GM10266 (cell line): ENCODE measurements at regions not wholly inside any gene's neighbourhood (a gene's known extent, or its start where the extent isn't known, plus 50 kb on each side); places are given as distances from the start of the nearest gene placed in this dataset.

Source experiments
- DNase-seq: peaks from one replicate; pipeline ENCODE4 v3.0.0; 2012; ENCODE audit errors: extremely low spot score
- CTCF ChIP-seq: IDR thresholded peaks from 2 replicates; pipeline ENCODE4 v1.5.1; 2012; ENCODE audit warnings: mild to moderate bottlenecking, low read depth; ENCODE audit not compliant: control insufficient read depth, insufficient read depth; ENCODE audit errors: missing control alignments

GRCh38 chr3:81043009-81043408 lies 718.4 kb downstream of the GBE1 start:
- no peak for TF ChIP-seq CTCF
- no peak for DNase-seq

DNA sequence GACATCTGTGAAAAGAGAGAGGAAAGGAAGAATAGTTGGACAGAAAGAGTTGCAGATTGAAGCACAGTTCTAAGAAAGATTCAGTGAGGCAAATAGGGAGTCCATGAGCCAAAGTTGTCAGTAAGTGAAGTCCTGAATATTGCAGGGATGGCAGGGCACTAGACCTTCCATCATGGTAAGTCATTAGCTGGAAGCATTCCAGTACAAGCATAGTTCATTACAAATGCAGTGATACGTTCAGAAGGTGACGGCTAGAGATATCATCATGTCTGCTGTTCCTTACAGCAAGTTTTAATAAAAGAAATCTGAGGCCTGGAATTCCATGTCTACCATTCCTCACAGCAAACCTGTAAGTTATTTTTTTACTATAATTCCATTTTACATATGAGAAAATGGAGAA lies 720.1 kb downstream of the GBE1 start:
- TF ChIP-seq CTCF, result no peak
- no peak for DNase-seq

DNA sequence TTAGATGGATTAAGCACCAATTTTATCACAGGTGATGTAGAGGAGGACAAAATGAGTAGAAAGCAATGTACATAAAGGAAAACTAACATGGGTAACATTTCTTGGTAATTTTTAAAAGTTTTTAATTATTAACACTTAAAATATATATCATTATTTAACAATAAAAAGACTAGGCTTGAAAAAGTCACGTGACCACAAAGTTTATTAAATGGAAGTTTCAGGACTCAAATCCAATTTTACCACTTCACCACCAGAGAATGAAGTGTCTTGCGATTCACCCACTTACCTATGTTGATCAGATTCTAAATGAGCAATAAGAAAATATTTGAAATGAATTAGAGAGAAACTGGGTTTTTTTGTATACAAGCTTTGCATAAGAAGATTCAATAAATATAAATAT lies 721.3 kb downstream of the GBE1 start:
- DNase-seq, result no peak
- TF ChIP-seq CTCF, result no peak

GRCh38 chr3:81033684-81034083 lies 727.8 kb downstream of the GBE1 start:
- no peak for DNase-seq
- TF ChIP-seq CTCF, result no peak

GRCh38 chr3:81033185-81033584 lies 728.3 kb downstream of the GBE1 start:
- no peak for DNase-seq
- TF ChIP-seq CTCF, result no peak

DNA sequence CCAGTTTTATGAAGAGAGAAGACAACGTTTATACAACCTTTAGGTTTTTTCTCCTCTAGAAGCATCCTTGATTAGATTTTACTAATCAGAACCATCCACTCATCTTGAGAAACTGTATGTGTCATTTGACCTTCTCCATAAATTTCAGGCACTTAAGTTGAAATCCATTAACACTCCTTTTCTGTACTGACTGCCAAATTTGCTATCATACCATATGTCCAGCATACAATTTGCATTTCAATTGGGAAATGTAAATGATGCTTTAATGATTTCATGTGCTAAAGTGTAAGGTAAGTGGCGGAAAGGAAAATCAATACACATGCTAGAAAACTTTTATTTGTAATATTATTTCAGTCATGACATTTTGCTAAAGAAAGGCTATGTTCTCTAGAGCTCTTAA lies 731.6 kb downstream of the GBE1 start:
- no peak for TF ChIP-seq CTCF
- no peak for DNase-seq

GRCh38 chr3:81027344-81027743 lies 734.1 kb downstream of the GBE1 start:
- no peak for DNase-seq
- TF ChIP-seq CTCF, result no peak
